Effector CD4-positive, alpha-beta T cell (primary cell): ENCODE measurements at regions not wholly inside any gene's neighbourhood (a gene's known extent, or its start where the extent isn't known, plus 50 kb on each side); places are given as distances from the start of the nearest gene placed in this dataset.

Experiments
- DNase-seq: peaks from one replicate; pipeline ENCODE4 v3.0.0-alpha.2; 2020

GRCh38 chr1:59100708-59101374 lies 196.1 kb upstream of the FGGY start:
- no peak for DNase-seq

DNA sequence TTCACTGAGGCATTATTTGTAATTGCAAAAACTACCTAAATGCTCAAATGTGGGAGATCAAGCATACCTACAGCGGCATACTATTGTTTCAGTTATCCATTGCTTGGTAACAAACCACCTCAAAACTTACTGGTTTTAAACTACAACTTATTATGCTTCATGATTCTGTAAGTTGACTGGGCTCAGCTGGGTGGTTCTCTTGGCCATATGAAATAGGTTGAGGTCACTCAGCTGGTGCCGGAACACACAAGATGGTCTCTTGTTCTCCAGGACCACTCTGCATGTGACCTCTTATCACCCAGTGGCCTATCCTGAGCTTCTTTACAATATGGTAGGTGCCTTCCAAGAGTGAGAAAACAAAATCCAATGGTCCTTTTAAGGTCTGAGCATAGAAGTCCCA lies 195.4 kb upstream of the FGGY start:
- no peak for DNase-seq

GRCh38 chr1:59103457-59103856 lies 193.4 kb upstream of the FGGY start:
- no peak for DNase-seq

DNA sequence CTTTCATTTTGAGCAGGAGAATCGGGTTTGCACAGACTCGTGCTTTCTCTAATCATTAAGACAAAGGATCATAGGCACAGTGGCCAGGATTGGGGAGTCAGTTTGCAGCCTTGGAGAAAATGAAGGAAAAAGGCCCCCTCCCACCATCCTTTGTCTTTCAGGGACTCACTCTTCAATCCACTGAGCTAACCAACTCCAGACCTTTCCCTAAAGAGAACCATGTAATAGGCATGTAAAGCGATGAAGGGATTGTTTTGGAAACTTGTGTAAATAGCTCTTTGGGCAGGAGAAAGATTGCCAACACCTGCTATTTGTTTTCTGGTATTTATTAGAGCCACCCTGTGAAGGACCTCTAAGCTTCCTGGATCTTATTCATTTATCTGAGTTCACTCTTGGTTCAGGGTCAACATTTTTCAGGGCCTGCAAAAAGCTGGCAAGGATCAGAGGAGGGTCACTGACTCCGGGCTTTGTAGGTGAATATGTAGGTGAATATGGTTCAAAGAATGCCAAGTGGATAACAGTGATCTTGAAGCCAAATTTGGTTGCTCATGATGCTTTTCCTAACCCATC lies 192.6 kb upstream of the FGGY start:
- DNase-seq: no peak

DNA sequence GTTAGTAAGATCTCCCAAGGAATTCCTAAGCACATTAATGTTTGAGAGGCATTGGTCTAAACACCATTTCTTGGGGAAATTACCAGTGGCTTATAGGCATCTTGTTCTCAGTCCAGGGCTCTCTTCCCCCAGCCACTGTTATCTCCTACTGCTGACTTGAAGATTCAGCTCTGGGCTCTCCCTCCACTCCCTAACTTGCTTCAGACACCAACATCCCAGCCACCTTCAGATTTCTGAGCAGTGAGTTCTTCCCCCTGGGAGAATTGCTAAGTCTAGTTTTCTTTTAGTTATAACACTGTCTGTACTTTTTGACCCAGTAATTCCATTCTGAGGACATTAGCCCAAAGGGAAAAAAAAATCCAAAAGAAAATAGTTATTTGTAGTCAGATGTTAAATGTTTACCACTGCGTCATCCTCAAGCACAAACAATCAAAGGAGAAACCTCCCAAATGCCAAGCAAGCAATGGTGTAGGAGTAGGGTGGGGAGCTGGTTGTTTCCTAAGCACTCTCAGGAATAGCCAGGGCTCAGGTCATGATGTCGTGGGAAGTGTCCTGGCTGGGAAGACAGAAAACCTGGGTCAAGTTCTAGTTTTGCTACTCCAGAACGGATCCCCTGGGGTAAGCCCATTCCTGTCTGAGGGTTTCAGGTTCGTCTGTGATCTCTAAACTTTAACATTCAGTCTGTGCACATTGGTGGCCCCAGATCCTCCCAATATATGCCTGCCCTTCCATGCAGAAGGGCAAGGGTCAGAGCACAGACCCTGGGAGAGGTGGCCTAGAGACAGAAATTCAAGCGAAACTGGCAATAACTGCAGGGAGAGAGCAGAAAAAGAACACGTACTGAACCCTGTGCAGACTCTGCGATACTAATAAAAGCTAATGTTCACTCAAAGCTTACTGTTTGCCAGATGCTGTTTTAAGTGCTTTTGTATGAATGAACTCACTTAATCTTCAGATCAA lies 191.1 kb upstream of the FGGY start:
- DNase-seq: no peak

- DNase-seq: no peak
These were observed 189.4 kb upstream of the FGGY start for GRCh38 chr1:59107516-59107915.

DNA sequence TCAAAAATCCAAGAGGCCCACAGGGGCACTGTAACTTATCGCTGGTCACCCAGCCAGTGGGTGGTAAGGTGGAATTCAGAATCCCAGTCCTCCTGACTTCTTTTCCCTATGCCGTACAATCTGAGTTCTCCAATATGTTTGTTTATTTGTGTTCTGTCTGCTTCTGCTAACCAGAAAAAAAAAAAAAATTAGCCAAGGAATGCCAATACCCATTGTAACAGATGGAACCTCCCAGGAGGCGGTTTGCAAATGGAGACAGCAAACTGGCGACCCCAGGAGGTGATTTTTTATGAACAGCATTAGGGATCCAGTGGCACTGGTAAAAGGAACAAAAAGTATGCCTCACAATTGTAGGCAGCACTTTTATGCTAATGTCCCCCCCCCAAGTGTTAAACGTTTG lies 189.0 kb upstream of the FGGY start:
- DNase-seq: no peak

DNA sequence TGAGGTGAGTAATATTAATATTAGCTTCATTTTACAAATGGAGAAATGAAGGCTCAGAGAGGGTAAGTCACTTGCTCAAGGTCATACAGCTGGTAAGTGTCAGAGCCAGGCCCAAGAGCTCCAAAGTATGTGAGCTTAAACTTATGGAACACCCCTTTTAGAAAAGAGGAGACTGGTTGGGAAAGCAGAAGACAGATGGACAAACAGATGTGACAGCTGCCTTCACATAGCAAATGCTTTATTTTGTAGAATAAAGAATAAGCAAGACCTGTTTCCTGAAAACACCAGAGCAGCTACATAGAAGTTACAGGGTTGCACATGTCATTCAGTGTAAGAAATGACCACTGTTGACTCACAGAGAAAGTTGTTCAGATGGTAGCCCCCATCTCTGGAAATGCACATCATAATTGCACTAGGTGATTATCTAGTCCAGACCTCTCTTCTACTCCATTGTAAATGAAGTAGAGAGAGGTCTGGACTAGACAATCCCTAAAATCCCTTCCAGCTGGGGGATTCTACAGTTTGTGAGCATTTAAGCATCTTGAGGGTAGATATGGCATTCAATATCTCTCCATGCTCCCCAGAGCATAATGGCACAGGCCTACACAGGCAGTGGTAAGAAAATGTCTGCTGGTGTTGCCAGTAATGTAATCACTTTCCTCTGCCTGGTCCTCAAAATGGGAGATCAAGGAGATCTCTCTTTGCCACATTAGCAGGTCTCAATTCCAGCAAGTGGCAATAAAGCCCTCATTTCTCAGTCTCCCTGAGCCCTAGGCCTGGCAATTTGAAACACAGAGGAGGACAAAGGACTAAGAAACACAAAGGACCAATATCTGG lies 188.2 kb upstream of the FGGY start:
- no peak for DNase-seq

- no peak for DNase-seq
These were observed 186.6 kb upstream of the FGGY start for GRCh38 chr1:59110271-59110670.

DNA sequence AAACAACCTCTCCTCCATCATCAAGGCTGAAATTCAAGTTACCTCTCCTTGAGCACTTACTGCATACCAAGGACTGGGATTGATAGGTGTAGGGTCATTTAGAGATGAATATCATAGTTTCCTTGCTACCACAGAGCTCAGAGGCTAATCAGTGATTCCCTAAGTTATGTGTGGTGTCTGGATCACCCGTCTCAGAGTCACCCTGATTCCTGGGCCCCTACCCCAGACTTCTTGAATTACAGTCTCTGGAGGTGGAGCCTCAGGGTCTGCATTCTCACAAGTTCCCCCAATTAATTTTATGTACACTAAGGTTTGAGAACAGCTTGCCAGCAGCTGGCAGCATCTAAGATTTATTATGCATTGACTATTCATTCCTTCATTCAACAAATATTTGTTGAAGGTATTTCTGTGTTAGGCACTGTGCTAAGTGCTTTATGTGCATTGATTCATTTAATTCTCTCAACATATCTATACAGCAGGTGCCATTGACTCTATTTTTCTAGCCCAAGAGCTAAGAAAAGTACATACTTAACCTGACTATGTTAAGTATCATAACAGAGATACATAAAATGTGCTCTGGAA lies 182.9 kb upstream of the FGGY start:
- no peak for DNase-seq

DNA sequence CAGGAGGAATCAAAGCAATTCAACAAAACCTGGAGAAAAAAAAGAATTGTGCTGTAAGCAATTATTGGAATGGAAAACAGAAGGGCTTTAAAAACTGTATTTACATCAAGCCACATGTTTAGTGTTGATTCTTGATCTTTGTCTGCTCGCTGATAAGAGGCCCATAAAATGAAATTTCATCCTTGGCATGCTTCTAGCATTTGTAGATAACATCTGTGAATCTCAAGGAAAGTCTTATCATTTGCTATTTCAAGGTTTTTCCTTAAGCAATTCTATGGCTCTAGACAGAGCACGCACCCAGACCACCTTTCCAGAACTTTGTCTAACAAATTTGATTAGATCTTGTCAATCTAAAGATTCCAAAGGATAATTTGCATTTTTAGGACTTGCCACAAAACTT lies 181.0 kb upstream of the FGGY start:
- DNase-seq: no peak

- no peak for DNase-seq
These were observed 179.9 kb upstream of the FGGY start for GRCh38 chr1:59116920-59117542.

DNA sequence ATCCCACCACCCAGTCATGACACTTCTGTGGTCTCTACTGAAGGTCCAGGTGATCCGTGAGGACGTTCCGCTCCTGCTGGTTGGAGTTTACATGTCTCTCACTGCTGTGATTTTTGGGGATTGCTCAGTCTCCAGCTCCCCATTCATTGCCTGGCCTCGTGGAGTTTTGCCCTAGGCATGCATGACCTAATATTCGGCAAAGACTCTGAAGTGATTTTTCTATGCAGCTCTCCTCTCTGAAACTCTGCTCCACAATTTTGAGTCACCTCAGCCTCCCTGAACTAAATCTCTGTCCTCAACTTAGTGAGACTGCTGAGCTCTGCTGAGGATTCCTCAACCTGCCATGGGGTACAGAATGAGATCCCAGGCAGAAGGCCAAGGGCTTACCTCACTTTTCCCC lies 174.4 kb upstream of the FGGY start:
- DNase-seq: no peak

DNA sequence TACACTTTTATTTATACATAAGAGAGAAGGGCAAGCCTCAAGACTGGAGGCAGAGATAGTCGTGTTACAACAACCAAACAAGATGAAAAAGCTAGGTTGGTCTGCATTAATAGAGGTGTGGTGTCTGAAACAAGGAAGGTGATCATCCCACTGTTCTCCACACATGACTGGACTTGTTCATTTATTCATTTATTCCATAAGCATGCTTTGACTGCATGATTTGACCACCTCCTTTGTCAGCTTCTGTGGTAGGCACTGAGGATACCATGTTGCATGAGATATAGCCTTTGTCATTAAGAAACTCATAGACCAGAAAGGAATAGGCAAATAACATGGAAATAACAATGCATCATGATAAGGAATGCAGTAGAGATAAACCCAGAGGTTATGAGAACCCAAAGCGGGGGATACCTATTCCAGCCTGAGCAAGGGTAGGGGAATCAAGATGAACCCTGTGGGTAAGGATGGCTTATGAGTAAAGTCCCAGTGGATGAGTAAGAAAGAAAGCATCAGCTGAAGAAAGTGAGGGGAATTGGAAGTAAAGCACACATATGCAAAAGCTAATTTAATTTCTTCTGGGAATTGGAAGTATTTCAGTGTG lies 173.7 kb upstream of the FGGY start:
- DNase-seq: no peak

DNA sequence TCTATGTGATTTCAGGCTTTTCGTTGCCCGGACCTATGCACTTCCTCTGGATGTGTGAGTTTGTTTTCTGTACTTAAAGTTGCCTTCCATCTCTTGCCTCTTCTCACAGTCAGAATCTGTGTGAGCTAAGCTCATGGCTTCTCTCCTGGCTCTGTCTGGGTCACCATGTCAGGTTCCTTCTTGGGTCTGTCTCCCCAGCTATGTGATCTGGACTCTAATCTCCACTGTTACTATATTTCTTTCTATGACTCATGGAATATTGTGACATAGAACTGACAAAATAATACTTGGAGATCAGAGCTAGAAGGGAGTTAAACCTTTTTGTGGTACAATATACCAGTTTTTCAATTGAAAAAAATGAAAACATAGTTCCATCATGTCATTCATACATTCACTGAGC lies 172.7 kb upstream of the FGGY start:
- DNase-seq: no peak

GRCh38 chr1:59125154-59125553 lies 171.7 kb upstream of the FGGY start:
- DNase-seq: no peak

- no peak for DNase-seq
These were observed 171.1 kb upstream of the FGGY start for GRCh38 chr1:59125676-59126320.

DNA sequence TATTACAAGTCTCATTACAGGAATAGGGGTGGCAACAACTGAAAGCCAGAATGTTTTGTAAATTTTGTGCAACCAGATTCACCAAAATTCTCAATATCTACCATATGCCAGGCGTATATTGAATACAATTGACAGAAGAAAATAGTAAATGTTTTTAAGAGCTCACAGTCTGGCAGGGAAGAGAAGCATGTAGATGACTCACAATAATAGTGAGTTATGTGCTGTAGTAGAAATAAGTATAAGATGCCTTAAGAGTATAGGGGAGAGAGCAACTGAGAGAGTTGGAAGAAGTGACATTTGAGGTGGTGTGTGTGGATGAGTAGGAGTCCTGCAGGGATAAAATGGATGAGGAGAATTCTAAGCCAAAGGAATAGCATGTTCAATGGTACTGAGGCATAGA lies 170.5 kb upstream of the FGGY start:
- no peak for DNase-seq

GRCh38 chr1:59128239-59128736 lies 168.6 kb upstream of the FGGY start:
- DNase-seq: no peak

- no peak for DNase-seq
These were observed 168.1 kb upstream of the FGGY start for GRCh38 chr1:59128784-59129227.

DNA sequence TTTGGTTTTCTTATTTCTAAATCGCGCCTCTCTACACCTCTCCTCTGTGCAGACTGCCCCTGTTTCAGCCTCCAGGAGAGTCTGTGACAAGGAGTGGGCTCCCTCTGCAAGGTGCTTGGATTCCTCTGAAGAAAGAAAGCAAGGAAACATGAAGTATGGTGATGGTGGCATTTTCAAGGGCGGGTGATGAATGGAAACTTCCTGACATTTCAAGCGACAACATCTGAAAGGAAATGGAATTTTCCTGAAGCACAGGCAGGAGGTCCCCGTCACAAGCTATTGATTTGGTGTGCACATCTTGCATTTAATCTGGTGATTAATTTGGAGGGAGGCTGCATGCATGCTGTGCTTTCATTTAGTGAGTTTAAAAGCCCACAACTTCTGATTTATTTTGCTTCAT lies 164.6 kb upstream of the FGGY start:
- DNase-seq: no peak
